ENCODE measurements at regions not wholly inside any gene's neighbourhood (a gene's known extent, or its start where the extent isn't known, plus 50 kb on each side); places are given as distances from the start of the nearest gene placed in this dataset.
"Not testable (repeated sequence)": the region's sequence is repeated elsewhere in the genome, so short reads cannot be mapped to it uniquely, and the experiment has no call there.

- no peak overlapping the region for H3K27ac ChIP-seq
- no peak for DNase-seq
- TF ChIP-seq EP300 (IDR thresholded peaks at IDR 0.05) = no peak
- no peak for TF ChIP-seq CTCF (IDR thresholded peaks at IDR 0.05)
- no peak for TF ChIP-seq POLR2A (IDR thresholded peaks at IDR 0.05)
- 77 to 82% (median 80%) methylated on average over 2 of the region's 2 CpGs for WGBS, 3 donors
- H3K27me3 ChIP-seq = no peaks in the 10 kb centered on the region
- intact Hi-C loops (cut with DNase I) = no loop called here
- H3K9me3 ChIP-seq = no peaks in the 10 kb centered on the region
- no peaks in the 10 kb centered on the region for H3K36me3 ChIP-seq
- no peaks in the 10 kb centered on the region for H3K4me1 ChIP-seq (ENCODE audit: insufficient read depth)
- H3K4me3 ChIP-seq = no peak overlapping the region
Observed at GRCh38 chr2:49857371-49858112, 703.2 kb upstream of the FSHR start.

GRCh38 chr2:49845671-49846070, 691.4 kb upstream of the FSHR start:
- no peaks in the 10 kb centered on the region for H3K36me3 ChIP-seq
- H3K27me3 ChIP-seq = no peaks in the 10 kb centered on the region
- TF ChIP-seq POLR2A (IDR thresholded peaks at IDR 0.05) (no peak), CTCF (IDR thresholded peaks at IDR 0.05) (no peak), EP300 (IDR thresholded peaks at IDR 0.05) (no peak)
- H3K27ac ChIP-seq = no peak overlapping the region
- H3K4me3 ChIP-seq = no peak overlapping the region
- H3K9me3 ChIP-seq = no peaks in the 10 kb centered on the region
- DNase-seq = no peak
- intact Hi-C loops (cut with DNase I) = no loop called here
- no peaks in the 10 kb centered on the region for H3K4me1 ChIP-seq (ENCODE audit: insufficient read depth)
- WGBS, 3 donors = 70 to 81% (median 73%) methylated on average over 4 of the region's 4 CpGs

GRCh38 chr2:49845021-49845420, 690.7 kb upstream of the FSHR start:
- TF ChIP-seq EP300 (IDR thresholded peaks at IDR 0.05) (no peak), POLR2A (IDR thresholded peaks at IDR 0.05) (no peak), CTCF (IDR thresholded peaks at IDR 0.05) (no peak)
- Histone ChIP-seq H3K9me3 (no peaks in the 10 kb centered on the region), H3K27me3 (no peaks in the 10 kb centered on the region), H3K4me1 (ENCODE audit: insufficient read depth) (no peaks in the 10 kb centered on the region), H3K36me3 (no peaks in the 10 kb centered on the region), H3K4me3 (no peak overlapping the region), H3K27ac (no peak overlapping the region)
- intact Hi-C loops (cut with DNase I) = no loop called here
- DNase-seq = no peak

GRCh38 chr2:49844113-49844512, 689.8 kb upstream of the FSHR start:
- H3K27me3 ChIP-seq = not testable (repeated sequence)
- 93% methylated on average over 6 of the region's 6 CpGs for WGBS, 3 donors

GRCh38 chr2:49843314-49843713, 689.0 kb upstream of the FSHR start:
- Histone ChIP-seq H3K36me3 (no peaks in the 10 kb centered on the region), H3K27ac (no peak overlapping the region), H3K27me3 (no peaks in the 10 kb centered on the region), H3K4me3 (no peak overlapping the region), H3K4me1 (ENCODE audit: insufficient read depth) (no peaks in the 10 kb centered on the region), H3K9me3 (no peaks in the 10 kb centered on the region)
- TF ChIP-seq EP300 (IDR thresholded peaks at IDR 0.05) (no peak), CTCF (IDR thresholded peaks at IDR 0.05) (no peak), POLR2A (IDR thresholded peaks at IDR 0.05) (no peak)
- DNase-seq = no peak
- 83 to 96% (median 86%) methylated on average over 2 of the region's 2 CpGs for WGBS, 3 donors
- intact Hi-C loops (cut with DNase I) = no loop called here

More at GRCh38 chr2:49844113-49844512, 689.8 kb upstream of the FSHR start:
- H3K36me3 ChIP-seq; H3K4me1 ChIP-seq (ENCODE audit: insufficient read depth); intact Hi-C loops (cut with DNase I); H3K9me3 ChIP-seq; H3K4me3 ChIP-seq; DNase-seq; H3K27ac ChIP-seq: not testable (repeated sequence)

Data from ovary (tissue), 7 donors.